ENCODE measurements at regions not wholly inside any gene's neighbourhood (a gene's known extent, or its start where the extent isn't known, plus 50 kb on each side); places are given as distances from the start of the nearest gene placed in this dataset.

- Histone ChIP-seq H3K9ac (ENCODE audit: low read length) (no peak overlapping the region), H3K4me3 (ENCODE audit: low read depth, low read length) (no peak overlapping the region), H2BK120ac (ENCODE audit: insufficient read depth, low read length, poor library complexity) (no peak overlapping the region), H2AK5ac (ENCODE audit: low read length) (no peak overlapping the region), H3K4me2 (ENCODE audit: low read length) (no peak overlapping the region), H4K91ac (ENCODE audit: low read depth, low read length) (no peak overlapping the region), H3K27me3 (ENCODE audit: insufficient read depth, low read length) (no peaks in the 10 kb centered on the region), H2BK12ac (ENCODE audit: low read length) (no peak overlapping the region), H3K14ac (ENCODE audit: low read length) (peak overlapping the region; percentile 30), H3K36me3 (ENCODE audit: control insufficient read depth in 1 of 2, insufficient read depth in 2 of 2, low read length in 2 of 2) (no peaks in the 10 kb centered on the region), H3K23ac (ENCODE audit: low read length) (no peak overlapping the region), H3K4me1 (ENCODE audit: control insufficient read depth in 1 of 2, insufficient read depth in 2 of 2, low read length in 2 of 2) (peaks cover 15 to 16% of the 10 kb centered on the region in 2 experiments), H3K27ac (ENCODE audit: low read depth, low read length) (no peak overlapping the region), H2BK5ac (ENCODE audit: low read depth, low read length, poor library complexity) (no peak overlapping the region), H4K12ac (ENCODE audit: low read depth, low read length) (no peak overlapping the region), H2AFZ (ENCODE audit: insufficient read depth, low read length, poor library complexity) (no peak overlapping the region), H3K4ac (ENCODE audit: low read depth, low read length) (no peak overlapping the region), H3K79me2 (ENCODE audit: control insufficient read depth, insufficient read depth, low read length, poor library complexity) (no peaks in the 10 kb centered on the region), H3K9me3 (ENCODE audit: insufficient read depth, low read depth, low read length) (no peaks in the 10 kb centered on the region), H4K8ac (ENCODE audit: low read depth, low read length) (no peak overlapping the region), H3K18ac (ENCODE audit: low read length) (no peak overlapping the region), H3K79me1 (ENCODE audit: low read length) (peaks cover 2% of the 10 kb centered on the region)
- no CpG with 5 or more reads among the region's 14 CpGs for WGBS (ENCODE audit: extremely low coverage, insufficient coverage, insufficient read length)
- DNase-seq: peak; percentile 88 to 93
These were observed 70.6 kb upstream of the ARHGAP5 start for GRCh38 chr14:32006263-32007110.

- Histone ChIP-seq H2BK12ac (ENCODE audit: low read length) (no peak overlapping the region), H3K18ac (ENCODE audit: low read length) (no peak overlapping the region), H2BK120ac (ENCODE audit: insufficient read depth, low read length, poor library complexity) (no peak overlapping the region), H3K4me1 (ENCODE audit: control insufficient read depth in 1 of 2, insufficient read depth in 2 of 2, low read length in 2 of 2) (peaks cover 15 to 16% of the 10 kb centered on the region in 2 experiments), H3K79me2 (ENCODE audit: control insufficient read depth, insufficient read depth, low read length, poor library complexity) (no peaks in the 10 kb centered on the region), H3K4me3 (ENCODE audit: low read depth, low read length) (no peak overlapping the region), H3K36me3 (ENCODE audit: control insufficient read depth in 1 of 2, insufficient read depth in 2 of 2, low read length in 2 of 2) (no peaks in the 10 kb centered on the region), H3K4me2 (ENCODE audit: low read length) (no peak overlapping the region), H3K23ac (ENCODE audit: low read length) (no peak overlapping the region), H2BK5ac (ENCODE audit: low read depth, low read length, poor library complexity) (no peak overlapping the region), H4K8ac (ENCODE audit: low read depth, low read length) (no peak overlapping the region), H3K27me3 (ENCODE audit: insufficient read depth, low read length) (no peaks in the 10 kb centered on the region), H3K9me3 (ENCODE audit: insufficient read depth, low read depth, low read length) (no peaks in the 10 kb centered on the region), H3K9ac (ENCODE audit: low read length) (no peak overlapping the region), H4K91ac (ENCODE audit: low read depth, low read length) (no peak overlapping the region), H3K4ac (ENCODE audit: low read depth, low read length) (no peak overlapping the region), H4K12ac (ENCODE audit: low read depth, low read length) (no peak overlapping the region), H3K14ac (ENCODE audit: low read length) (no peak overlapping the region), H3K79me1 (ENCODE audit: low read length) (peaks cover 2% of the 10 kb centered on the region), H2AFZ (ENCODE audit: insufficient read depth, low read length, poor library complexity) (no peak overlapping the region), H3K27ac (ENCODE audit: low read depth, low read length) (no peak overlapping the region), H2AK5ac (ENCODE audit: low read length) (no peak overlapping the region)
- no peak for DNase-seq
- no CpG with 5 or more reads among the region's 2 CpGs for WGBS (ENCODE audit: extremely low coverage, insufficient coverage, insufficient read length)
These were observed 69.2 kb upstream of the ARHGAP5 start for GRCh38 chr14:32007755-32008362.

GRCh38 chr14:32008602-32009193 lies 68.4 kb upstream of the ARHGAP5 start:
- Histone ChIP-seq H4K91ac (ENCODE audit: low read depth, low read length) (no peak overlapping the region), H3K27ac (ENCODE audit: low read depth, low read length) (no peak overlapping the region), H3K4me2 (ENCODE audit: low read length) (no peak overlapping the region), H3K14ac (ENCODE audit: low read length) (no peak overlapping the region), H3K4me3 (ENCODE audit: low read depth, low read length) (no peak overlapping the region), H2AFZ (ENCODE audit: insufficient read depth, low read length, poor library complexity) (no peak overlapping the region), H3K18ac (ENCODE audit: low read length) (no peak overlapping the region), H3K27me3 (ENCODE audit: insufficient read depth, low read length) (no peaks in the 10 kb centered on the region), H3K9me3 (ENCODE audit: insufficient read depth, low read depth, low read length) (no peaks in the 10 kb centered on the region), H3K4me1 (ENCODE audit: control insufficient read depth in 1 of 2, insufficient read depth in 2 of 2, low read length in 2 of 2) (peaks cover 15 to 16% of the 10 kb centered on the region in 2 experiments), H4K8ac (ENCODE audit: low read depth, low read length) (no peak overlapping the region), H3K4ac (ENCODE audit: low read depth, low read length) (no peak overlapping the region), H2AK5ac (ENCODE audit: low read length) (no peak overlapping the region), H2BK5ac (ENCODE audit: low read depth, low read length, poor library complexity) (no peak overlapping the region), H3K23ac (ENCODE audit: low read length) (no peak overlapping the region), H2BK12ac (ENCODE audit: low read length) (no peak overlapping the region), H3K36me3 (ENCODE audit: control insufficient read depth in 1 of 2, insufficient read depth in 2 of 2, low read length in 2 of 2) (no peaks in the 10 kb centered on the region), H2BK120ac (ENCODE audit: insufficient read depth, low read length, poor library complexity) (no peak overlapping the region), H4K12ac (ENCODE audit: low read depth, low read length) (no peak overlapping the region), H3K9ac (ENCODE audit: low read length) (no peak overlapping the region), H3K79me1 (ENCODE audit: low read length) (peaks cover 2% of the 10 kb centered on the region), H3K79me2 (ENCODE audit: control insufficient read depth, insufficient read depth, low read length, poor library complexity) (no peaks in the 10 kb centered on the region)
- WGBS (ENCODE audit: extremely low coverage, insufficient coverage, insufficient read length): no CpG with 5 or more reads among the region's 1 CpG
- DNase-seq: no peak

- no peak overlapping the region for H4K12ac ChIP-seq (ENCODE audit: low read depth, low read length)
These were observed 67.7 kb upstream of the ARHGAP5 start for GRCh38 chr14:32009221-32009975.

More at GRCh38 chr14:32009221-32009975, 67.7 kb upstream of the ARHGAP5 start:
- no peak overlapping the region for H3K4ac ChIP-seq (ENCODE audit: low read depth, low read length)
- peak overlapping the region; percentile 46 for H3K14ac ChIP-seq (ENCODE audit: low read length)
- H3K9ac ChIP-seq (ENCODE audit: low read length): no peak overlapping the region
- no peak overlapping the region for H2BK5ac ChIP-seq (ENCODE audit: low read depth, low read length, poor library complexity)
- H3K18ac ChIP-seq (ENCODE audit: low read length): peak overlapping the region; percentile 48
- no CpG with 5 or more reads among the region's 5 CpGs for WGBS (ENCODE audit: extremely low coverage, insufficient coverage, insufficient read length)
- no peaks in the 10 kb centered on the region for H3K36me3 ChIP-seq (ENCODE audit: control insufficient read depth in 1 of 2, insufficient read depth in 2 of 2, low read length in 2 of 2)
- no peak overlapping the region for H3K23ac ChIP-seq (ENCODE audit: low read length)
- peaks cover 2% of the 10 kb centered on the region for H3K79me1 ChIP-seq (ENCODE audit: low read length)
- peaks cover 2% of the 10 kb centered on the region for H3K79me2 ChIP-seq (ENCODE audit: control insufficient read depth, insufficient read depth, low read length, poor library complexity)
- peak overlapping the region; percentile 35 for H4K91ac ChIP-seq (ENCODE audit: low read depth, low read length)
- H3K27ac ChIP-seq (ENCODE audit: low read depth, low read length): no peak overlapping the region
- H2BK12ac ChIP-seq (ENCODE audit: low read length): peak overlapping the region; percentile 86
- H3K4me3 ChIP-seq (ENCODE audit: low read depth, low read length): no peak overlapping the region
- DNase-seq: peak; percentile 53 to 79
- no peaks in the 10 kb centered on the region for H3K9me3 ChIP-seq (ENCODE audit: insufficient read depth, low read depth, low read length)
- H2BK120ac ChIP-seq (ENCODE audit: insufficient read depth, low read length, poor library complexity): peak overlapping the region; percentile 46
- H3K27me3 ChIP-seq (ENCODE audit: insufficient read depth, low read length): no peaks in the 10 kb centered on the region
- H2AK5ac ChIP-seq (ENCODE audit: low read length): peak overlapping the region; percentile 81
- H4K8ac ChIP-seq (ENCODE audit: low read depth, low read length): peak overlapping the region; percentile 43
- H3K4me2 ChIP-seq (ENCODE audit: low read length): no peak overlapping the region
- no peak overlapping the region for H2AFZ ChIP-seq (ENCODE audit: insufficient read depth, low read length, poor library complexity)
- H3K4me1 ChIP-seq (ENCODE audit: control insufficient read depth in 1 of 2, insufficient read depth in 2 of 2, low read length in 2 of 2): peaks cover 15 to 16% of the 10 kb centered on the region in 2 experiments
